HL-60 (cell line): ENCODE measurements at regions not wholly inside any gene's neighbourhood (a gene's known extent, or its start where the extent isn't known, plus 50 kb on each side); places are given as distances from the start of the nearest gene placed in this dataset.

Experiments used
- DNase-seq, 2 experiments: peaks; one replicate each; pipeline ENCODE4 v3.0.0-alpha.2; 2010 to 2020; ENCODE audit warnings: low read depth in 1 of 2, low spot score in 1 of 2
- H3K27ac ChIP-seq: fragments of 250-450 bp; sonication (Bioruptor Pico); replicated peaks from 2 replicates; pipeline ENCODE4 v1.5.1; 2020; ENCODE audit warnings: mild to moderate bottlenecking, moderate library complexity
- H3K27me3 ChIP-seq: fragments of 250-450 bp; sonication (Bioruptor Pico); 2 replicates; pipeline ENCODE4 v1.5.1; 2021; ENCODE audit warnings: mild to moderate bottlenecking, moderate library complexity; ENCODE audit not compliant: insufficient read depth, poor library complexity, severe bottlenecking
- H3K4me3 ChIP-seq: replicated peaks from 2 replicates; pipeline ENCODE4 v1.5.1; 2011; ENCODE audit warnings: mild to moderate bottlenecking, control low read depth, low read length; ENCODE audit not compliant: insufficient read depth
- GABPA ChIP-seq: IDR thresholded peaks from 2 replicates; pipeline ENCODE4 v1.6.1; 2012; ENCODE audit warnings: low read depth
- POLR2AphosphoS5 ChIP-seq: IDR thresholded peaks from 2 replicates; pipeline ENCODE4 v1.6.1; 2012; ENCODE audit warnings: low read depth
- SPI1 ChIP-seq: IDR thresholded peaks from 2 replicates; pipeline ENCODE4 v1.6.1; 2012; ENCODE audit warnings: low read depth, mild to moderate bottlenecking, borderline replicate concordance
- TF ChIP-seq, protein P1 (sequence below): IDR thresholded peaks from 2 replicates; pipeline ENCODE4 v1.6.1; 2012; ENCODE audit warnings: low read depth; ENCODE audit not compliant: insufficient replicate concordance
- TF ChIP-seq, protein P2 (sequence below): IDR thresholded peaks from one replicate; pipeline ENCODE4 v1.5.1; 2011; ENCODE audit warnings: low read length, control low read depth, inconsistent platforms; ENCODE audit not compliant: insufficient read depth

DNA sequence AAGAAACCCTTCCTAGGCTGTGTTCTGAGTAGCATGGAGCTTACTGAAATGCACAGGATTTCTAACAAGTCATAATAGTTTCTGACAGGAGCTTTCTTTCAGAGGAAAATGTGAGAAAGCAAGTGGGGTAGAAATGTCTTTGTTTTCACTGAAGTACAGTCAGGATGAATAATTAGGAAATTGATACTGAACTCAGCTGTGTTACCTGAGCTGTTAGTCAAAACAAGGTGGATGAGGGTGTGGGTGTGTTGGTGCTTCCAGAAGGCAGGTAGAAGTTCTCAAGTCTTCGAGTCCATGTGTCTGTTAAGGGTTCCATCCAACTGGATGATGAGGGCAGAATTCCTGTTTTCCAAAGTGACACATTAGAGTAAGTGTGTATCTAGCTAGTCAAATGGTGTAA, 122.4 kb downstream of the BASP1 start:
- H3K27me3 ChIP-seq: no peaks in the 10 kb centered on the region
- H3K4me3 ChIP-seq: no peak overlapping the region
- TF ChIP-seq SPI1 (no peak), GABPA (no peak), POLR2AphosphoS5 (no peak)
- TF ChIP-seq, protein P1, sequence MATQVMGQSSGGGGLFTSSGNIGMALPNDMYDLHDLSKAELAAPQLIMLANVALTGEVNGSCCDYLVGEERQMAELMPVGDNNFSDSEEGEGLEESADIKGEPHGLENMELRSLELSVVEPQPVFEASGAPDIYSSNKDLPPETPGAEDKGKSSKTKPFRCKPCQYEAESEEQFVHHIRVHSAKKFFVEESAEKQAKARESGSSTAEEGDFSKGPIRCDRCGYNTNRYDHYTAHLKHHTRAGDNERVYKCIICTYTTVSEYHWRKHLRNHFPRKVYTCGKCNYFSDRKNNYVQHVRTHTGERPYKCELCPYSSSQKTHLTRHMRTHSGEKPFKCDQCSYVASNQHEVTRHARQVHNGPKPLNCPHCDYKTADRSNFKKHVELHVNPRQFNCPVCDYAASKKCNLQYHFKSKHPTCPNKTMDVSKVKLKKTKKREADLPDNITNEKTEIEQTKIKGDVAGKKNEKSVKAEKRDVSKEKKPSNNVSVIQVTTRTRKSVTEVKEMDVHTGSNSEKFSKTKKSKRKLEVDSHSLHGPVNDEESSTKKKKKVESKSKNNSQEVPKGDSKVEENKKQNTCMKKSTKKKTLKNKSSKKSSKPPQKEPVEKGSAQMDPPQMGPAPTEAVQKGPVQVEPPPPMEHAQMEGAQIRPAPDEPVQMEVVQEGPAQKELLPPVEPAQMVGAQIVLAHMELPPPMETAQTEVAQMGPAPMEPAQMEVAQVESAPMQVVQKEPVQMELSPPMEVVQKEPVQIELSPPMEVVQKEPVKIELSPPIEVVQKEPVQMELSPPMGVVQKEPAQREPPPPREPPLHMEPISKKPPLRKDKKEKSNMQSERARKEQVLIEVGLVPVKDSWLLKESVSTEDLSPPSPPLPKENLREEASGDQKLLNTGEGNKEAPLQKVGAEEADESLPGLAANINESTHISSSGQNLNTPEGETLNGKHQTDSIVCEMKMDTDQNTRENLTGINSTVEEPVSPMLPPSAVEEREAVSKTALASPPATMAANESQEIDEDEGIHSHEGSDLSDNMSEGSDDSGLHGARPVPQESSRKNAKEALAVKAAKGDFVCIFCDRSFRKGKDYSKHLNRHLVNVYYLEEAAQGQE: no peak
- TF ChIP-seq, protein P2, sequence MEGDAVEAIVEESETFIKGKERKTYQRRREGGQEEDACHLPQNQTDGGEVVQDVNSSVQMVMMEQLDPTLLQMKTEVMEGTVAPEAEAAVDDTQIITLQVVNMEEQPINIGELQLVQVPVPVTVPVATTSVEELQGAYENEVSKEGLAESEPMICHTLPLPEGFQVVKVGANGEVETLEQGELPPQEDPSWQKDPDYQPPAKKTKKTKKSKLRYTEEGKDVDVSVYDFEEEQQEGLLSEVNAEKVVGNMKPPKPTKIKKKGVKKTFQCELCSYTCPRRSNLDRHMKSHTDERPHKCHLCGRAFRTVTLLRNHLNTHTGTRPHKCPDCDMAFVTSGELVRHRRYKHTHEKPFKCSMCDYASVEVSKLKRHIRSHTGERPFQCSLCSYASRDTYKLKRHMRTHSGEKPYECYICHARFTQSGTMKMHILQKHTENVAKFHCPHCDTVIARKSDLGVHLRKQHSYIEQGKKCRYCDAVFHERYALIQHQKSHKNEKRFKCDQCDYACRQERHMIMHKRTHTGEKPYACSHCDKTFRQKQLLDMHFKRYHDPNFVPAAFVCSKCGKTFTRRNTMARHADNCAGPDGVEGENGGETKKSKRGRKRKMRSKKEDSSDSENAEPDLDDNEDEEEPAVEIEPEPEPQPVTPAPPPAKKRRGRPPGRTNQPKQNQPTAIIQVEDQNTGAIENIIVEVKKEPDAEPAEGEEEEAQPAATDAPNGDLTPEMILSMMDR: no peak
- no peak overlapping the region for H3K27ac ChIP-seq
- DNase-seq: no peak

DNA sequence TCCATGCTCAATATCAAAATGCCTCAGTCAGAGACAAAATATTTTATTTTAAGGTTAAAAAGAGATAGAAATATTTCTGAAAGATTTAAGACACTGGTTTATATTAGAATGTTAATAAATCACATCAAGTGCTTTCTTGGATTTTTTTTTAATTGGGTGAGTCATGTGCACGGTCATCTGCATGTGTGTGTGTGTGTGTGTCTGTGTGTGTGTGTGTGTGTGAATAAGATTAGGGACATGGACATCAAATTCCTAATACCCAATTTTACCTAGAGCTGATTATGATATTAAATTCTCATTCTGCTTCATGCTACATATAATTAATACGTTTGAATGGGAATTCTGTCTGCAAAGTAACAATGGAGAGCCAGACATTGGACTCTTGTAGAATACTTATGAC, 122.9 kb downstream of the BASP1 start:
- Histone ChIP-seq H3K27ac (no peak overlapping the region), H3K27me3 (no peaks in the 10 kb centered on the region), H3K4me3 (no peak overlapping the region)
- no peak for DNase-seq
- TF ChIP-seq SPI1 (no peak), GABPA (no peak), POLR2AphosphoS5 (no peak)
- TF ChIP-seq, protein P1: no peak
- TF ChIP-seq, protein P2: no peak

DNA sequence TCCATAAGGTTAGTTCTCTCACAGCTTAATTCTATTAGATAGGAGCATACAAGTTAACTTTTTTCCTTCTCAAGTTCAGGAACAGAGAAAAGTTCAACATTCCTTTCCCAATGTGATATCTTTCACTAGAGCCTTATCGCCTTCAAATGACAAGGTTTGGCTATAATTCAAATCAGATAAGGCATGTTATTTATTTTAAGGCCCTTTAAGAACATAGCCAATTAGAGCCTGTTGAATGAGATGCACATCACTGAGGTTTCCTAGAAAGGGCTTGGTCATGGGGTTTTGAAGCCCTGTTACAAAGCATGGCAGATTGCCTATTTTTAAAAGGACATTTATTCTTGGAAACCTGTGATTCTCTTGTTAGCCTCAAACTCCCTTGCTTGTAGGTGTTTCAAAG, 123.4 kb downstream of the BASP1 start:
- TF ChIP-seq, protein P1: no peak
- TF ChIP-seq, protein P2: no peak
- H3K27ac ChIP-seq: no peak overlapping the region

More for the DNA sequence above, 123.4 kb downstream of the BASP1 start:
- Histone ChIP-seq H3K4me3 (no peak overlapping the region), H3K27me3 (no peaks in the 10 kb centered on the region)
- no peak for DNase-seq
